Neural cell (in vitro differentiated cells): ENCODE measurements at regions not wholly inside any gene's neighbourhood (a gene's known extent, or its start where the extent isn't known, plus 50 kb on each side); places are given as distances from the start of the nearest gene placed in this dataset.

ENCODE experiments used
- H2AFZ ChIP-seq: fragments of 200-600, 300-800 bp; sonication (generic), shearing (Covaris generic); 2 replicates; pipeline ENCODE4 v1.6.0; 2014; ENCODE audit warnings: low read depth, mild to moderate bottlenecking, antibody characterized with exemption, low read length, moderate library complexity
- H3F3A ChIP-seq: fragments of 200-600 bp; shearing (Covaris generic); 2 replicates; pipeline ENCODE4 v1.6.1; 2016; ENCODE audit warnings: mild to moderate bottlenecking, moderate library complexity, mixed read lengths, antibody characterized with exemption, low read length; ENCODE audit not compliant: insufficient read depth, poor library complexity, severe bottlenecking
- H3K27ac ChIP-seq: fragments of 200-600, 300-800 bp; sonication (generic), shearing (Covaris generic); 2 replicates; pipeline ENCODE4 v1.5.1; 2014; ENCODE audit warnings: mild to moderate bottlenecking, low read length, moderate library complexity
- H3K27me3 ChIP-seq: fragments of 300-800, 200-600 bp; sonication (generic), shearing (Covaris generic); 2 replicates; pipeline ENCODE4 v1.6.0; 2014; ENCODE audit warnings: mild to moderate bottlenecking, low read depth, low read length, moderate library complexity; ENCODE audit not compliant: insufficient read depth
- H3K36me3 ChIP-seq: fragments of 300-800, 200-600 bp; sonication (generic), shearing (Covaris generic); 2 replicates; pipeline ENCODE4 v1.5.1; 2014; ENCODE audit warnings: mild to moderate bottlenecking, antibody characterized with exemption, low read length, moderate library complexity; ENCODE audit not compliant: insufficient read depth
- H3K4me2 ChIP-seq: fragments of 300-800, 200-600 bp; sonication (generic), shearing (Covaris generic); 2 replicates; pipeline ENCODE4 v1.6.0; 2014; ENCODE audit warnings: mild to moderate bottlenecking, low read length
- H3K4me3 ChIP-seq: fragments of 300-800, 200-600 bp; sonication (generic), shearing (Covaris generic); 2 replicates; pipeline ENCODE4 v1.5.1; 2014; ENCODE audit warnings: mild to moderate bottlenecking, low read length, moderate library complexity
- H3K79me2 ChIP-seq: fragments of 200-600 bp; shearing (Covaris generic); replicated peaks from 2 replicates; pipeline ENCODE4 v1.6.0; 2014; ENCODE audit warnings: mild to moderate bottlenecking, low read length, moderate library complexity; ENCODE audit not compliant: insufficient read depth
- H3K9ac ChIP-seq: fragments of 300-800, 200-600 bp; sonication (generic), shearing (Covaris generic); 2 replicates; pipeline ENCODE4 v1.6.1; 2016; ENCODE audit warnings: mild to moderate bottlenecking, low read length, mixed read lengths
- H3K9me2 ChIP-seq: fragments of 200-600 bp; shearing (Covaris generic); 2 replicates; pipeline ENCODE4 v1.6.1; 2016; ENCODE audit warnings: mild to moderate bottlenecking, low read length, mixed read lengths; ENCODE audit not compliant: insufficient read depth
- H3K9me3 ChIP-seq: fragments of 200-600, 300-800 bp; sonication (generic), shearing (Covaris generic); 2 replicates; pipeline ENCODE4 v1.6.1; 2016; ENCODE audit warnings: mild to moderate bottlenecking, mixed run types, low read length, moderate library complexity, mixed read lengths
- H4K20me1 ChIP-seq: fragments of 200-600 bp; shearing (Covaris generic); 2 replicates; pipeline ENCODE4 v1.6.1; 2016; ENCODE audit warnings: mild to moderate bottlenecking, mixed run types; ENCODE audit not compliant: insufficient read depth
- CTCF ChIP-seq: fragments of 450-650 bp; IDR thresholded peaks from 2 replicates; pipeline ENCODE4 v1.5.1; 2014; ENCODE audit warnings: antibody characterized with exemption, mild to moderate bottlenecking, moderate library complexity; ENCODE audit not compliant: poor library complexity, severe bottlenecking
- EP300 ChIP-seq: fragments of 450-650 bp; conservative IDR thresholded peaks from 2 replicates; pipeline ENCODE4 v1.6.1; 2014; ENCODE audit warnings: antibody characterized with exemption, mild to moderate bottlenecking, moderate library complexity; ENCODE audit not compliant: poor library complexity, severe bottlenecking
- EZH2 ChIP-seq: fragments of 200-600, 300-800 bp; shearing (Covaris generic), sonication (generic); IDR thresholded peaks from 2 replicates; pipeline ENCODE4 v1.6.1; 2014; ENCODE audit warnings: antibody characterized with exemption, low read length, borderline replicate concordance, mild to moderate bottlenecking; ENCODE audit not compliant: insufficient read depth, poor library complexity, severe bottlenecking
- MXI1 ChIP-seq: fragments of 450-650 bp; conservative IDR thresholded peaks from 2 replicates; pipeline ENCODE4 v1.6.1; 2014; ENCODE audit warnings: antibody characterized with exemption, mild to moderate bottlenecking; ENCODE audit not compliant: poor library complexity, severe bottlenecking
- RAD21 ChIP-seq: fragments of 450-650 bp; conservative IDR thresholded peaks from 2 replicates; pipeline ENCODE4 v1.6.1; 2014; ENCODE audit warnings: antibody characterized with exemption, mild to moderate bottlenecking, moderate library complexity
- REST ChIP-seq: IDR thresholded peaks from 2 replicates; pipeline ENCODE4 v1.6.1; 2012; ENCODE audit warnings: borderline replicate concordance
- SMC3 ChIP-seq: fragments of 450-650 bp; conservative IDR thresholded peaks from 2 replicates; pipeline ENCODE4 v1.6.1; 2014; ENCODE audit warnings: antibody characterized with exemption, mild to moderate bottlenecking, moderate library complexity; ENCODE audit not compliant: poor library complexity
- TAF1 ChIP-seq: IDR thresholded peaks from 2 replicates; pipeline ENCODE4 v1.6.1; 2012; ENCODE audit warnings: low read depth

- Histone ChIP-seq H3K27me3 (no peaks in the 10 kb centered on the region), H3K9ac (no peak overlapping the region), H3K36me3 (no peaks in the 10 kb centered on the region), H3F3A (no peaks in the 10 kb centered on the region), H3K79me2 (no peaks in the 10 kb centered on the region), H3K4me2 (no peak overlapping the region), H2AFZ (no peak overlapping the region), H4K20me1 (no peaks in the 10 kb centered on the region), H3K4me3 (no peak overlapping the region), H3K9me3 (no peaks in the 10 kb centered on the region), H3K27ac (no peak overlapping the region), H3K9me2 (no peaks in the 10 kb centered on the region)
- TF ChIP-seq TAF1 (no peak), REST (no peak), CTCF (no peak), EP300 (no peak), EZH2 (no peak), MXI1 (no peak), SMC3 (no peak), RAD21 (peak; percentile 22)
These were observed 64.8 kb upstream of the POU3F2 start for GRCh38 chr6:98769546-98769945.

- TF ChIP-seq RAD21 (peak; percentile 61), SMC3 (peak; percentile 55), TAF1 (no peak), CTCF (peak; percentile 52)
- Histone ChIP-seq H3K27me3 (no peaks in the 10 kb centered on the region), H2AFZ (no peak overlapping the region), H3K4me2 (no peak overlapping the region), H3K27ac (no peak overlapping the region), H3K79me2 (no peaks in the 10 kb centered on the region), H3K9me3 (no peaks in the 10 kb centered on the region), H3K36me3 (no peaks in the 10 kb centered on the region), H3K9me2 (no peaks in the 10 kb centered on the region), H3F3A (no peaks in the 10 kb centered on the region), H3K9ac (no peak overlapping the region), H4K20me1 (no peaks in the 10 kb centered on the region), H3K4me3 (no peak overlapping the region)
These were observed 59.2 kb upstream of the POU3F2 start for GRCh38 chr6:98775205-98775604.
